GM12878 (cell line): ENCODE measurements at regions not wholly inside any gene's neighbourhood (a gene's known extent, or its start where the extent isn't known, plus 50 kb on each side); places are given as distances from the start of the nearest gene placed in this dataset.

Source experiments
- ATAC-seq: fragments of 200-7000 bp; cut with Tn5 transposase; 3 replicates; pipeline ENCODE4 v1.9.1; 2020; ENCODE audit warnings: mild to moderate bottlenecking, moderate library complexity
- BruUV-seq: library from RNA; stranded (reverse); fragments of 400-500 nt; replicated peaks from 2 replicates; lab custom pipeline; 2021; lab: Mats Ljungman, UMichigan
- CTCF ChIA-PET: fragments of 300-600 bp; sonication (Branson Sonifier 250); formaldehyde crosslinking; extraction: SDS; loops from one replicate; lab custom pipeline; 2021; ENCODE audit warnings: inconsistent platforms; lab: Yijun Ruan, JAX
- POLR2A ChIA-PET: fragments of 350-600 bp; formaldehyde crosslinking; extraction: SDS; loops from one replicate; lab custom pipeline; 2021; ENCODE audit warnings: inconsistent platforms; lab: Charles Lee
- RAD21 ChIA-PET: fragments of 300-600 bp; sonication (Branson Sonifier 250); formaldehyde crosslinking; loops from one replicate; lab custom pipeline; 2023; ENCODE audit warnings: antibody characterized with exemption; ENCODE audit not compliant: unreplicated experiment; lab: Charles Lee
- SMC1A ChIA-PET: fragments of 300-600 bp; sonication (Branson Sonifier 250); formaldehyde crosslinking; loops from one replicate; lab custom pipeline; 2023; ENCODE audit not compliant: unreplicated experiment, uncharacterized antibody; lab: Charles Lee
- DNase-seq: peaks from one replicate; pipeline ENCODE4 v3.0.0-alpha.2; 2011; ENCODE audit warnings: low read depth, low spot score
- FAIRE-seq: peaks from 3 replicates; lab custom pipeline; 2011; peaks lifted over from hg19 to GRCh38; lab: Jason Lieb, UNC
- H2AFZ ChIP-seq: 2 replicates; pipeline ENCODE4 v1.6.0; 2011; ENCODE audit warnings: low read depth, low read length, control low read depth; ENCODE audit not compliant: control insufficient read depth
- H3K27ac ChIP-seq: 2 replicates; pipeline ENCODE4 v1.5.1; 2011; ENCODE audit warnings: control low read depth; ENCODE audit not compliant: control insufficient read depth, insufficient read depth
- H3K27me3 ChIP-seq, 2 experiments: replicated peaks in 1 of 2; 2 replicates each; pipeline versions ENCODE4 v1.6.0 to v1.6.1; 2011; ENCODE audit warnings: low read length in 1 of 2; ENCODE audit not compliant: control insufficient read depth in 2 of 2, insufficient read depth in 2 of 2
- H3K36me3 ChIP-seq, 2 experiments: 2 replicates each; pipeline ENCODE4 v1.5.1; 2011; ENCODE audit warnings: low read length in 1 of 2; ENCODE audit not compliant: control insufficient read depth in 2 of 2, insufficient read depth in 2 of 2
- H3K4me1 ChIP-seq: 2 replicates; pipeline ENCODE4 v1.6.1; 2011; ENCODE audit warnings: mild to moderate bottlenecking, low read length, moderate library complexity, mixed read lengths; ENCODE audit not compliant: control insufficient read depth, insufficient read depth
- H3K4me2 ChIP-seq: 2 replicates; pipeline ENCODE4 v1.6.0; 2011; ENCODE audit warnings: control low read depth; ENCODE audit not compliant: control insufficient read depth, insufficient read depth
- H3K4me3 ChIP-seq: fragments of 200-600 bp; sonication (generic); 2 replicates; pipeline ENCODE4 v1.5.1; 2016
- H3K79me2 ChIP-seq: 2 replicates; pipeline ENCODE4 v1.6.0; 2011; ENCODE audit warnings: low read length; ENCODE audit not compliant: control insufficient read depth, insufficient read depth
- H3K9ac ChIP-seq: 2 replicates; pipeline ENCODE4 v1.8.0; 2011; ENCODE audit warnings: low read length, control low read depth, mixed read lengths; ENCODE audit not compliant: control insufficient read depth, insufficient read depth
- H3K9me3 ChIP-seq: replicated peaks from 3 replicates; pipeline ENCODE4 v1.5.1; 2011; ENCODE audit warnings: mild to moderate bottlenecking, low read length; ENCODE audit not compliant: control insufficient read depth, insufficient read depth
- H4K20me1 ChIP-seq: 2 replicates; pipeline ENCODE4 v1.6.0; 2011; ENCODE audit not compliant: control insufficient read depth, insufficient read depth
- CUX1 ChIP-seq: IDR thresholded peaks from 2 replicates; pipeline ENCODE4 v1.6.1; 2012; ENCODE audit warnings: improper control_type of control experiment, low read depth, low read length; ENCODE audit not compliant: insufficient replicate concordance
- EP300 ChIP-seq, 2 experiments: fragments of 150-350 bp in 1 of 2; IDR thresholded peaks; 2 replicates each; pipeline ENCODE4 v1.6.1; 2011 to 2012; ENCODE audit warnings: low read depth in 2 of 2, low read length in 2 of 2, borderline replicate concordance in 1 of 2, improper control_type of control experiment in 1 of 2, inconsistent platforms in 1 of 2; ENCODE audit not compliant: control insufficient read depth in 1 of 2
- JUNB ChIP-seq: IDR thresholded peaks from 2 replicates; pipeline ENCODE4 v1.6.1; 2016; ENCODE audit warnings: antibody characterized with exemption, mild to moderate bottlenecking
- RAD21 ChIP-seq: IDR thresholded peaks from 2 replicates; pipeline ENCODE4 v1.6.1; 2011; ENCODE audit warnings: mild to moderate bottlenecking, low read depth, low read length, moderate library complexity; ENCODE audit not compliant: insufficient read depth
- SIN3A ChIP-seq: IDR thresholded peaks from 2 replicates; pipeline ENCODE4 v1.6.1; 2012; ENCODE audit warnings: low read depth, low read length, improper control_type of control experiment
- TCF3 ChIP-seq: IDR thresholded peaks from 2 replicates; pipeline ENCODE4 v1.6.1; 2012; ENCODE audit warnings: low read depth, mild to moderate bottlenecking, low read length, borderline replicate concordance; ENCODE audit not compliant: insufficient read depth
- ZNF217 ChIP-seq: fragments of 450-650 bp; IDR thresholded peaks from 2 replicates; pipeline ENCODE4 v1.6.1; 2017; ENCODE audit warnings: antibody characterized with exemption, mild to moderate bottlenecking
- ZNF622 ChIP-seq: fragments of 450-650 bp; IDR thresholded peaks from 2 replicates; pipeline ENCODE4 v1.6.1; 2017; ENCODE audit warnings: mild to moderate bottlenecking, inconsistent platforms
- WGBS: methylation state at CpG from one replicate; pipeline ENCODE4 v1.1.6; 2016; ENCODE audit warnings: low lambda C conversion rate; ENCODE audit not compliant: insufficient replicate concordance, insufficient coverage; ENCODE audit errors: missing lambda C conversion rate; 5-methylcytosine and 5-hydroxymethylcytosine counted together
- in situ Hi-C: fragments of 300-500 bp; cut with MboI; formaldehyde crosslinking; loops from 9 replicates; pipeline ENCODE4 v1.14.3; 2018; ENCODE audit warnings: mixed read lengths
- intact Hi-C: fragments of 100-400 bp; cut with micrococcal nuclease; formaldehyde crosslinking; loops from one replicate; pipeline ENCODE4 v1.14.2; 2022; ENCODE audit not compliant: unreplicated experiment
- TF ChIP-seq, protein P1 (sequence below): IDR thresholded peaks from 2 replicates; pipeline ENCODE4 v1.6.1; 2012; ENCODE audit warnings: low read depth, low read length, improper control_type of control experiment
- TF ChIP-seq, protein P2 (sequence below): fragments of 450-650 bp; formaldehyde crosslinking; IDR thresholded peaks from 2 replicates; pipeline ENCODE4 v1.4.0; 2022; ENCODE audit warnings: mild to moderate bottlenecking, moderate library complexity
- TF ChIP-seq, protein P3 (sequence below): fragments of 450-650 bp; formaldehyde crosslinking; IDR thresholded peaks from 2 replicates; pipeline ENCODE4 v1.4.0; 2020; ENCODE audit warnings: mild to moderate bottlenecking, moderate library complexity

DNA sequence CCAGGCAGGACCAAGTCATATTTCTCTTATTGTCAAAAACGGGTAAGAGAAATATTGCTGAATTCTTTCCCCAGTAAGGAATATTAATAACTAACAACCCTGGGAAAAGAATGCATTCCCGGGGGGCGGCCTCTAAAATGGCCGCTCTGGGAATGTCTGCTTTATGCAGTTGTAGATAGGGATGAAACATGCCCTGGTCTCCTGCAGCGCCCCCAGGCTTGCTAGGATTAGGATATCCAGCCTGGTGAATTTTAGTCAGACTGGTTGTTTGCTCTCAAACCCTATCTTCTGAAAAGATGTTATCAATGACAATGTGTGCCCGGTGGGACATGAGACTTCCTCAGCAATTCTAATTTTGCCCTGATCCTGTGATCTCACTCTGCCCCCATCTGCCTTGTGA lies 448.1 kb downstream of the PTH2R start:
- BruUV-seq: no TSS peak
- ChIA-PET RAD21 (no interaction called here), POLR2A (no interaction called here), CTCF (no interaction called here), SMC1A (no interaction called here)
- Histone ChIP-seq H3K4me1 (no peaks in the 10 kb centered on the region), H3K9ac (no peak overlapping the region), H3K27ac (no peak overlapping the region), H3K4me2 (no peak overlapping the region), H4K20me1 (no peaks in the 10 kb centered on the region), H3K27me3 (no peaks in the 10 kb centered on the region), H3K9me3 (no peaks in the 10 kb centered on the region; the same call in 2 of the 3 replicates), H3K4me3 (no peak overlapping the region), H3K79me2 (no peaks in the 10 kb centered on the region), H3K36me3 (no peaks in the 10 kb centered on the region), H2AFZ (no peak overlapping the region)
- in situ Hi-C loops (no loop called here), intact Hi-C loops (no loop called here)
- ATAC-seq (no peak), DNase-seq (no peak), FAIRE-seq (no peak)
- 34% methylated on average over 6 of the region's 6 CpGs for WGBS
- TF ChIP-seq, protein P1, sequence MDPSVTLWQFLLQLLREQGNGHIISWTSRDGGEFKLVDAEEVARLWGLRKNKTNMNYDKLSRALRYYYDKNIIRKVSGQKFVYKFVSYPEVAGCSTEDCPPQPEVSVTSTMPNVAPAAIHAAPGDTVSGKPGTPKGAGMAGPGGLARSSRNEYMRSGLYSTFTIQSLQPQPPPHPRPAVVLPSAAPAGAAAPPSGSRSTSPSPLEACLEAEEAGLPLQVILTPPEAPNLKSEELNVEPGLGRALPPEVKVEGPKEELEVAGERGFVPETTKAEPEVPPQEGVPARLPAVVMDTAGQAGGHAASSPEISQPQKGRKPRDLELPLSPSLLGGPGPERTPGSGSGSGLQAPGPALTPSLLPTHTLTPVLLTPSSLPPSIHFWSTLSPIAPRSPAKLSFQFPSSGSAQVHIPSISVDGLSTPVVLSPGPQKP: no peak
- no peak for TF ChIP-seq RAD21
- TF ChIP-seq JUNB: no peak
- TF ChIP-seq, protein P2, sequence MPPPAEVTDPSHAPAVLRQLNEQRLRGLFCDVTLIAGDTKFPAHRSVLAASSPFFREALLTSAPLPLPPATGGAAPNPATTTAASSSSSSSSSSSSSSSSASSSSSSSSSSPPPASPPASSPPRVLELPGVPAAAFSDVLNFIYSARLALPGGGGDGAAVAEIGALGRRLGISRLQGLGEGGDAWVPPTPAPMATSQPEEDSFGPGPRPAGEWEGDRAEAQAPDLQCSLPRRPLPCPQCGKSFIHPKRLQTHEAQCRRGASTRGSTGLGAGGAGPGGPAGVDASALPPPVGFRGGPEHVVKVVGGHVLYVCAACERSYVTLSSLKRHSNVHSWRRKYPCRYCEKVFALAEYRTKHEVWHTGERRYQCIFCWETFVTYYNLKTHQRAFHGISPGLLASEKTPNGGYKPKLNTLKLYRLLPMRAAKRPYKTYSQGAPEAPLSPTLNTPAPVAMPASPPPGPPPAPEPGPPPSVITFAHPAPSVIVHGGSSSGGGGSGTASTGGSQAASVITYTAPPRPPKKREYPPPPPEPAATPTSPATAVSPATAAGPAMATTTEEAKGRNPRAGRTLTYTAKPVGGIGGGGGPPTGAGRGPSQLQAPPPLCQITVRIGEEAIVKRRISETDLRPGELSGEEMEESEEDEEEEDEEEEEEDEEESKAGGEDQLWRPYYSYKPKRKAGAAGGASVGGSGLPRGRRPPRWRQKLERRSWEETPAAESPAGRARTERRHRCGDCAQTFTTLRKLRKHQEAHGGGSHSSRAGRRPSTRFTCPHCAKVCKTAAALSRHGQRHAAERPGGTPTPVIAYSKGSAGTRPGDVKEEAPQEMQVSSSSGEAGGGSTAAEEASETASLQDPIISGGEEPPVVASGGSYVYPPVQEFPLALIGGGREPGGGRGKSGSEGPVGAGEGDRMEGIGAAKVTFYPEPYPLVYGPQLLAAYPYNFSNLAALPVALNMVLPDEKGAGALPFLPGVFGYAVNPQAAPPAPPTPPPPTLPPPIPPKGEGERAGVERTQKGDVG (CRISPR knock-in tag): no peak
- TF ChIP-seq, protein P3, sequence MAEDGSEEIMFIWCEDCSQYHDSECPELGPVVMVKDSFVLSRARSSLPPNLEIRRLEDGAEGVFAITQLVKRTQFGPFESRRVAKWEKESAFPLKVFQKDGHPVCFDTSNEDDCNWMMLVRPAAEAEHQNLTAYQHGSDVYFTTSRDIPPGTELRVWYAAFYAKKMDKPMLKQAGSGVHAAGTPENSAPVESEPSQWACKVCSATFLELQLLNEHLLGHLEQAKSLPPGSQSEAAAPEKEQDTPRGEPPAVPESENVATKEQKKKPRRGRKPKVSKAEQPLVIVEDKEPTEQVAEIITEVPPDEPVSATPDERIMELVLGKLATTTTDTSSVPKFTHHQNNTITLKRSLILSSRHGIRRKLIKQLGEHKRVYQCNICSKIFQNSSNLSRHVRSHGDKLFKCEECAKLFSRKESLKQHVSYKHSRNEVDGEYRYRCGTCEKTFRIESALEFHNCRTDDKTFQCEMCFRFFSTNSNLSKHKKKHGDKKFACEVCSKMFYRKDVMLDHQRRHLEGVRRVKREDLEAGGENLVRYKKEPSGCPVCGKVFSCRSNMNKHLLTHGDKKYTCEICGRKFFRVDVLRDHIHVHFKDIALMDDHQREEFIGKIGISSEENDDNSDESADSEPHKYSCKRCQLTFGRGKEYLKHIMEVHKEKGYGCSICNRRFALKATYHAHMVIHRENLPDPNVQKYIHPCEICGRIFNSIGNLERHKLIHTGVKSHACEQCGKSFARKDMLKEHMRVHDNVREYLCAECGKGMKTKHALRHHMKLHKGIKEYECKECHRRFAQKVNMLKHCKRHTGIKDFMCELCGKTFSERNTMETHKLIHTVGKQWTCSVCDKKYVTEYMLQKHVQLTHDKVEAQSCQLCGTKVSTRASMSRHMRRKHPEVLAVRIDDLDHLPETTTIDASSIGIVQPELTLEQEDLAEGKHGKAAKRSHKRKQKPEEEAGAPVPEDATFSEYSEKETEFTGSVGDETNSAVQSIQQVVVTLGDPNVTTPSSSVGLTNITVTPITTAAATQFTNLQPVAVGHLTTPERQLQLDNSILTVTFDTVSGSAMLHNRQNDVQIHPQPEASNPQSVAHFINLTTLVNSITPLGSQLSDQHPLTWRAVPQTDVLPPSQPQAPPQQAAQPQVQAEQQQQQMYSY (CRISPR knock-in tag): no peak
- no peak for TF ChIP-seq ZNF622
- TF ChIP-seq SIN3A: no peak
- no peak for TF ChIP-seq EP300 (IDR thresholded peaks at IDR 0.05; ENCODE audit: borderline replicate concordance in 1 of 2, control insufficient read depth in 1 of 2, low read depth in 2 of 2, low read length in 2 of 2)
- TF ChIP-seq CUX1: no peak
- TF ChIP-seq ZNF217: no peak
- TF ChIP-seq TCF3: no peak
